Adrenal gland (tissue), 5 donors: ENCODE measurements at regions not wholly inside any gene's neighbourhood (a gene's known extent, or its start where the extent isn't known, plus 50 kb on each side); places are given as distances from the start of the nearest gene placed in this dataset.
"Not testable (repeated sequence)": the region's sequence is repeated elsewhere in the genome, so short reads cannot be mapped to it uniquely, and the experiment has no call there.

ENCODE experiments used
- POLR2A ChIP-seq, 2 donors: fragments of 450-650 bp; IDR thresholded peaks; one replicate each; pipeline ENCODE4 v1.6.1; 2017; ENCODE audit warnings: antibody characterized with exemption in 2 of 2, mild to moderate bottlenecking in 2 of 2, moderate library complexity in 1 of 2
- TF ChIP-seq, protein P1 (sequence below), 6 experiments: fragments of 450-650 bp in 4 of 6; fragments of 200-600 bp in 2 of 6; sonication (generic) in 1 of 6; IDR thresholded peaks; 1 replicate in 5 of 6; 2 replicates in 1 of 6; pipeline versions ENCODE4 v1.5.1 to v1.8.0; 2016 to 2021; ENCODE audit warnings: antibody characterized with exemption in 6 of 6, mild to moderate bottlenecking in 2 of 6, moderate library complexity in 1 of 6
- donor health status: DM: no; HTN: no; CAD: no.

DNA sequence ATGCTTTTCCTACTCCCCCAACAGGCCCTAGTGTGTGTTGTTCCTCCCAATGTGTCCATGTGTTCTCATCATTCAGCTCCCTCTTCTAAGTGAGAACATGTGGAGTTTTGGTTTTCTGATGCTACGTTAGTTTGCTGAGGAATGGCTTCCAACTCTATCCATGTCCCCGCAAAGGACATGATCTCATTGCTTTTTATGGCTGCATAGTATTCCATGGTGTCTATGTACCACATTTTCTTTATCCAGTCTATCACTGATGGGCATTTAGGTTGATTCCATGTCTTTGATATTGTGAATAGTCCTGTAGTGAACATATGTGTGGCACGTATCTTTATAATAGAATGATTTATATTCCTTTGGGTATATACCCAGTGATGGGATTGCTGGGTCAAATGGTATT lies 72.5 kb upstream of the CCNY start:
- TF ChIP-seq, protein P1, sequence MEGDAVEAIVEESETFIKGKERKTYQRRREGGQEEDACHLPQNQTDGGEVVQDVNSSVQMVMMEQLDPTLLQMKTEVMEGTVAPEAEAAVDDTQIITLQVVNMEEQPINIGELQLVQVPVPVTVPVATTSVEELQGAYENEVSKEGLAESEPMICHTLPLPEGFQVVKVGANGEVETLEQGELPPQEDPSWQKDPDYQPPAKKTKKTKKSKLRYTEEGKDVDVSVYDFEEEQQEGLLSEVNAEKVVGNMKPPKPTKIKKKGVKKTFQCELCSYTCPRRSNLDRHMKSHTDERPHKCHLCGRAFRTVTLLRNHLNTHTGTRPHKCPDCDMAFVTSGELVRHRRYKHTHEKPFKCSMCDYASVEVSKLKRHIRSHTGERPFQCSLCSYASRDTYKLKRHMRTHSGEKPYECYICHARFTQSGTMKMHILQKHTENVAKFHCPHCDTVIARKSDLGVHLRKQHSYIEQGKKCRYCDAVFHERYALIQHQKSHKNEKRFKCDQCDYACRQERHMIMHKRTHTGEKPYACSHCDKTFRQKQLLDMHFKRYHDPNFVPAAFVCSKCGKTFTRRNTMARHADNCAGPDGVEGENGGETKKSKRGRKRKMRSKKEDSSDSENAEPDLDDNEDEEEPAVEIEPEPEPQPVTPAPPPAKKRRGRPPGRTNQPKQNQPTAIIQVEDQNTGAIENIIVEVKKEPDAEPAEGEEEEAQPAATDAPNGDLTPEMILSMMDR (IDR thresholded peaks at IDR 0.05), result not testable (repeated sequence)
- not testable (repeated sequence) for TF ChIP-seq POLR2A (IDR thresholded peaks at IDR 0.05)
